Astrocyte (in vitro differentiated cells and primary cell): ENCODE measurements at regions not wholly inside any gene's neighbourhood (a gene's known extent, or its start where the extent isn't known, plus 50 kb on each side); places are given as distances from the start of the nearest gene placed in this dataset.

Experiments used
- DNase-seq: peaks from one replicate; pipeline ENCODE4 v3.0.0-alpha.2; 2010; ENCODE audit warnings: low read depth
- FAIRE-seq: peaks from 2 replicates; lab custom pipeline; 2011; peaks lifted over from hg19 to GRCh38; lab: Jason Lieb, UNC
- H2AFZ ChIP-seq: 2 replicates; pipeline ENCODE4 v1.6.0; 2012; ENCODE audit warnings: low read depth, low read length, inconsistent platforms
- H3K27ac ChIP-seq: 2 replicates; pipeline ENCODE4 v1.5.1; 2011; ENCODE audit warnings: low read depth, low read length, inconsistent platforms
- H3K27me3 ChIP-seq: 2 replicates; pipeline ENCODE4 v1.6.0; 2011; ENCODE audit warnings: low read length, inconsistent platforms; ENCODE audit not compliant: insufficient read depth
- H3K36me3 ChIP-seq: 2 replicates; pipeline ENCODE4 v1.5.1; 2011; ENCODE audit warnings: low read length, inconsistent platforms; ENCODE audit not compliant: insufficient read depth
- H3K4me1 ChIP-seq: 2 replicates; pipeline ENCODE4 v1.5.1; 2011; ENCODE audit warnings: low read length, inconsistent platforms; ENCODE audit not compliant: insufficient read depth
- H3K4me2 ChIP-seq: 2 replicates; pipeline ENCODE4 v1.6.0; 2012; ENCODE audit warnings: low read length, inconsistent platforms
- H3K4me3 ChIP-seq: 2 replicates; pipeline ENCODE4 v1.5.1; 2011; ENCODE audit warnings: low read depth, mild to moderate bottlenecking, low read length, inconsistent platforms; ENCODE audit not compliant: insufficient read depth
- H3K79me2 ChIP-seq: 2 replicates; pipeline ENCODE4 v1.6.0; 2012; ENCODE audit warnings: mild to moderate bottlenecking, low read length, inconsistent platforms; ENCODE audit not compliant: insufficient read depth
- H3K9ac ChIP-seq: 2 replicates; pipeline ENCODE4 v1.6.0; 2012; ENCODE audit warnings: mild to moderate bottlenecking, low read length, inconsistent platforms
- H3K9me3 ChIP-seq: 2 replicates; pipeline ENCODE4 v1.5.1; 2012; ENCODE audit warnings: low read depth, mild to moderate bottlenecking, low read length, inconsistent platforms; ENCODE audit not compliant: insufficient read depth
- H4K20me1 ChIP-seq: 2 replicates; pipeline ENCODE4 v1.6.0; 2012; ENCODE audit warnings: low read length, inconsistent platforms; ENCODE audit not compliant: insufficient read depth
- H3K27ac Mint-ChIP-seq: one replicate; pipeline ENCODE4 v1.8.0; 2021; ENCODE audit warnings: mild to moderate bottlenecking, mixed read lengths; ENCODE audit not compliant: unreplicated experiment
- H3K27me3 Mint-ChIP-seq: one replicate; pipeline ENCODE4 v1.8.0; 2021; ENCODE audit warnings: low read depth, mixed read lengths; ENCODE audit not compliant: unreplicated experiment
- H3K36me3 Mint-ChIP-seq: one replicate; pipeline ENCODE4 v1.8.0; 2021; ENCODE audit warnings: low read depth, mixed read lengths; ENCODE audit not compliant: unreplicated experiment
- H3K4me1 Mint-ChIP-seq: one replicate; pipeline ENCODE4 v1.8.0; 2021; ENCODE audit warnings: low read depth, mixed read lengths; ENCODE audit not compliant: unreplicated experiment
- H3K4me3 Mint-ChIP-seq: one replicate; pipeline ENCODE4 v1.8.0; 2021; ENCODE audit warnings: mild to moderate bottlenecking, moderate library complexity, mixed read lengths; ENCODE audit not compliant: unreplicated experiment
- H3K9me3 Mint-ChIP-seq: one replicate; pipeline ENCODE4 v1.8.0; 2021; ENCODE audit warnings: mild to moderate bottlenecking, mixed read lengths; ENCODE audit not compliant: unreplicated experiment
- CTCF ChIP-seq: IDR thresholded peaks from 2 replicates; pipeline ENCODE4 v1.5.1; 2011; ENCODE audit warnings: low read depth, mild to moderate bottlenecking, inconsistent platforms, low read length, moderate library complexity; ENCODE audit not compliant: insufficient read depth
- EZH2 ChIP-seq: IDR thresholded peaks from 2 replicates; pipeline ENCODE4 v1.6.1; 2012; ENCODE audit warnings: mild to moderate bottlenecking, low read length, inconsistent platforms; ENCODE audit not compliant: insufficient read depth

DNA sequence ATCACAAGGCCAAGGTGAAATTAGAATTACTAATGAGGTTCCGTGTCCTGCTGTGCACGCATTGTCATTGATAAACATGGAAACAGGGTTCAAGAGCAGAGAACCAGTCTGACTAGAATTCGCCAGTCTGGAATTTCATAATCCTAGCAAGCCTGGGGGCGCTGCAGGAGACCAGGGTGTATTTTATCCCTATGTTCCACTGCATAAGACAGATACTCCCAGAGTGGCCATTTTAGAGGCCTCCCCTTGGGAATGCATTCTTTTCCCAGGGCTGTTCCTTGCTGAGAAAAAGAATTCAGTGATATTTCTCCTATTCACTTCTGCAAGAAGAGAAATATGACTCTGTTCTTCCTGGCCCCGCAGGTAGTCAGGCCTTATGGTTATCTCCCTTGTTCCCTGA, 1387.7 kb downstream of the MAT2B start:
- H2AFZ ChIP-seq: no peak overlapping the region
- H3K27ac ChIP-seq: no peak overlapping the region
- no peak for DNase-seq
- no peaks in the 10 kb centered on the region for H3K79me2 ChIP-seq
- no peaks in the 10 kb centered on the region for H4K20me1 ChIP-seq
- H3K27me3 Mint-ChIP-seq: no peaks in the 10 kb centered on the region
- H3K9me3 ChIP-seq: no peaks in the 10 kb centered on the region
- H3K9ac ChIP-seq: no peak overlapping the region
- TF ChIP-seq CTCF: no peak
- TF ChIP-seq EZH2: no peak
- H3K36me3 Mint-ChIP-seq: no peaks in the 10 kb centered on the region
- no peaks in the 10 kb centered on the region for H3K27me3 ChIP-seq
- H3K4me1 ChIP-seq: no peaks in the 10 kb centered on the region
- H3K4me1 Mint-ChIP-seq: no peaks in the 10 kb centered on the region
- no peak overlapping the region for H3K27ac Mint-ChIP-seq
- H3K4me2 ChIP-seq: no peak overlapping the region
- no peak for FAIRE-seq
- no peaks in the 10 kb centered on the region for H3K36me3 ChIP-seq
- no peak overlapping the region for H3K4me3 ChIP-seq
- H3K9me3 Mint-ChIP-seq: peaks cover 3% of the 10 kb centered on the region
- H3K4me3 Mint-ChIP-seq: no peak overlapping the region

GRCh38 chr5:164898705-164899104, 1393.3 kb downstream of the MAT2B start:
- no peaks in the 10 kb centered on the region for H3K4me1 ChIP-seq
- FAIRE-seq (no peak), DNase-seq (no peak)
- H3K27ac Mint-ChIP-seq: no peak overlapping the region
- no peaks in the 10 kb centered on the region for H4K20me1 ChIP-seq
- no peak overlapping the region for H3K9ac ChIP-seq
- H3K79me2 ChIP-seq: no peaks in the 10 kb centered on the region
- TF ChIP-seq EZH2 (no peak), CTCF (no peak)
- H3K27me3 Mint-ChIP-seq: no peaks in the 10 kb centered on the region
- H3K4me2 ChIP-seq: no peak overlapping the region
- H3K36me3 ChIP-seq: no peaks in the 10 kb centered on the region
- no peaks in the 10 kb centered on the region for H3K36me3 Mint-ChIP-seq
- H3K27ac ChIP-seq: no peak overlapping the region
- H3K27me3 ChIP-seq: no peaks in the 10 kb centered on the region
- H3K9me3 Mint-ChIP-seq: no peaks in the 10 kb centered on the region
- peaks cover 3% of the 10 kb centered on the region for H3K4me1 Mint-ChIP-seq
- H2AFZ ChIP-seq: no peak overlapping the region
- H3K4me3 Mint-ChIP-seq: no peak overlapping the region
- no peaks in the 10 kb centered on the region for H3K9me3 ChIP-seq
- H3K4me3 ChIP-seq: no peak overlapping the region

DNA sequence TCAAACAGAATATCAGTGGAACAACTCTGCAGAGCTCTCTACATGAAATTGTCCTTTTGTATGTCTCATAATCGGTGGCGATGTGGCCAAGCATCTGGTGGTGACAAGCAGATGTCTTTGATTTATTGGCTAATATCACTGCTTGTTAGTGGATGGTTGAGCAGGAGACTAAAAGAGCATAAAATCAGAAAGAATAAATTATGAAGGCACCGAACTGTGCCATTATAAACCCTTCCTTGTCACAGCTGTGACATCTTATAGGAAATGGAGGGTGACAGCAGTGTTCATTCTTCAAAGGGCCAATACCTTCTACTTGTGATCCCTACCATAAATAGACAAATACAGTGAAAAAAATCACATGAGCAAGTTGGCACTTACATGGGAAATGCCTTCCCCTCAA, 1404.3 kb downstream of the MAT2B start:
- Mint-ChIP-seq H3K27me3 (no peaks in the 10 kb centered on the region), H3K4me3 (no peak overlapping the region), H3K27ac (no peak overlapping the region), H3K4me1 (no peaks in the 10 kb centered on the region), H3K36me3 (no peaks in the 10 kb centered on the region), H3K9me3 (no peaks in the 10 kb centered on the region)
- H3K4me1 ChIP-seq: no peaks in the 10 kb centered on the region
- H4K20me1 ChIP-seq: no peaks in the 10 kb centered on the region
- no peak for TF ChIP-seq CTCF
- TF ChIP-seq EZH2: no peak
- H3K4me3 ChIP-seq: no peak overlapping the region
- H3K27ac ChIP-seq: no peak overlapping the region
- no peaks in the 10 kb centered on the region for H3K27me3 ChIP-seq
- no peaks in the 10 kb centered on the region for H3K9me3 ChIP-seq
- H2AFZ ChIP-seq: no peak overlapping the region
- no peaks in the 10 kb centered on the region for H3K79me2 ChIP-seq
- no peak for DNase-seq
- no peak for FAIRE-seq
- no peaks in the 10 kb centered on the region for H3K36me3 ChIP-seq
- H3K9ac ChIP-seq: no peak overlapping the region
- H3K4me2 ChIP-seq: no peak overlapping the region
